K562 (cell line): ENCODE measurements at regions not wholly inside any gene's neighbourhood (a gene's known extent, or its start where the extent isn't known, plus 50 kb on each side); places are given as distances from the start of the nearest gene placed in this dataset.

ENCODE experiments used
- CBX5 ChIP-seq: IDR thresholded peaks from 2 replicates; pipeline ENCODE4 v1.6.1; 2014; ENCODE audit warnings: low read depth, borderline replicate concordance
- CREM ChIP-seq: IDR thresholded peaks from 2 replicates; pipeline ENCODE4 v1.6.1; 2014; ENCODE audit warnings: antibody characterized with exemption, low read depth
- CTCF ChIP-seq, 3 experiments: IDR thresholded peaks in 2 of 3; conservative IDR thresholded peaks in 1 of 3; 2 replicates each; pipeline ENCODE4 v1.5.1; 2011 to 2012; ENCODE audit warnings: low read length in 3 of 3, mild to moderate bottlenecking in 3 of 3, control low read depth in 2 of 3, improper control_type of control experiment in 1 of 3, inconsistent platforms in 1 of 3, low read depth in 1 of 3, mixed read lengths in 1 of 3, moderate library complexity in 1 of 3; ENCODE audit not compliant: insufficient read depth in 2 of 3
- ETS2 ChIP-seq: IDR thresholded peaks from 2 replicates; pipeline ENCODE4 v1.6.1; 2016; ENCODE audit warnings: borderline replicate concordance, missing genetic modification characterization, mild to moderate bottlenecking, moderate library complexity, missing compliant biosample characterization; ENCODE audit not compliant: poor library complexity, severe bottlenecking
- FOXK1 ChIP-seq: sonication (generic); formaldehyde crosslinking; IDR thresholded peaks from 2 replicates; pipeline ENCODE4 v1.8.0; 2022; ENCODE audit warnings: missing genetic modification reagents, mild to moderate bottlenecking, borderline replicate concordance
- HNRNPH1 ChIP-seq: fragments of 200-400 bp; formaldehyde crosslinking; optimal IDR thresholded peaks from 2 replicates; pipeline ENCODE3; 2017; ENCODE audit warnings: low read depth, mild to moderate bottlenecking, low read length, moderate library complexity
- MEF2D ChIP-seq: conservative IDR thresholded peaks from 2 replicates; pipeline ENCODE4 v1.6.1; 2016; ENCODE audit warnings: low read depth, missing genetic modification characterization, missing compliant biosample characterization
- MNT ChIP-seq, 2 experiments: fragments of 450-650 bp; conservative IDR thresholded peaks; 2 replicates each; pipeline ENCODE4 v1.6.1; 2017; ENCODE audit warnings: mild to moderate bottlenecking in 2 of 2, moderate library complexity in 2 of 2
- MYC ChIP-seq, 2 experiments: fragments of 250-450 bp in 1 of 2; sonication (Bioruptor Pico) in 1 of 2; IDR thresholded peaks; 2 replicates each; pipeline versions ENCODE4 v1.5.1 to v1.6.1; 2012 to 2021; ENCODE audit warnings: low read depth in 2 of 2, borderline replicate concordance in 1 of 2, improper control_type of control experiment in 1 of 2, low read length in 1 of 2, mild to moderate bottlenecking in 1 of 2, moderate library complexity in 1 of 2
- ZBTB11 ChIP-seq, 3 experiments: fragments of 200-800 bp in 1 of 3; fragments of 250-450 bp in 1 of 3; fragments of 450-650 bp in 1 of 3; sonication (Bioruptor Pico) in 1 of 3; sonication (Bioruptor generic) in 1 of 3; formaldehyde crosslinking in 1 of 3; IDR thresholded peaks; 2 replicates each; pipeline versions ENCODE4 v1.6.1 to v1.8.0; 2016 to 2022; ENCODE audit warnings: mild to moderate bottlenecking in 2 of 3, missing genetic modification characterization in 2 of 3, missing compliant biosample characterization in 1 of 3, moderate library complexity in 1 of 3
- ZNF143 ChIP-seq: sonication (generic); formaldehyde crosslinking; IDR thresholded peaks from 2 replicates; pipeline ENCODE4 v1.9.0; 2022; ENCODE audit warnings: mild to moderate bottlenecking, missing genetic modification reagents

GRCh38 chrX:47723689-47724088, 64.7 kb upstream of the UXT start:
- TF ChIP-seq MYC (IDR thresholded peaks at IDR 0.05; ENCODE audit: low read depth, low read length) (no peak; the same call in 1 of the 2 replicates), MYC (CRISPR knock-in tag; IDR thresholded peaks at IDR 0.05; ENCODE audit: borderline replicate concordance, low read depth) (no peak), ETS2 (no peak), FOXK1 (CRISPR knock-in tag) (no peak), ZBTB11 (CRISPR knock-in tag; IDR thresholded peaks at IDR 0.05) (no peak), HNRNPH1 (no peak), MNT (conservative IDR thresholded peaks at IDR 0.05) (no peak), CTCF (IDR thresholded peaks at IDR 0.05 in 2 of 3, conservative IDR thresholded peaks at IDR 0.05 in 1 of 3; ENCODE audit: insufficient read depth in 2 of 3, low read depth in 1 of 3, low read length in 3 of 3) (peak; percentile 72 to 91 (median 86)), CBX5 (no peak), MEF2D (tag) (no peak), ZNF143 (CRISPR knock-in tag) (no peak), CREM (0 out of 2 replicates have a peak, but pooled peaks have one; percentile 37)
